Loucy (cell line): ENCODE measurements at regions not wholly inside any gene's neighbourhood (a gene's known extent, or its start where the extent isn't known, plus 50 kb on each side); places are given as distances from the start of the nearest gene placed in this dataset.

Experiments used
- H2AFZ ChIP-seq: fragments of 200-600 bp; sonication (generic); 2 replicates; pipeline ENCODE4 v1.6.0; 2016; ENCODE audit warnings: antibody characterized with exemption, mild to moderate bottlenecking, low read length, moderate library complexity
- H3F3A ChIP-seq: fragments of 200-600 bp; 2 replicates; pipeline ENCODE4 v1.6.0; 2016; ENCODE audit warnings: antibody characterized with exemption, low read depth, mild to moderate bottlenecking
- H3K27me3 ChIP-seq: fragments of 200-600 bp; sonication (generic); 2 replicates; pipeline ENCODE4 v1.6.1; 2014; ENCODE audit warnings: low read length, mild to moderate bottlenecking; ENCODE audit not compliant: insufficient read depth, poor library complexity, severe bottlenecking
- H3K36me3 ChIP-seq: fragments of 200-600 bp; sonication (generic); 2 replicates; pipeline ENCODE4 v1.6.1; 2016; ENCODE audit warnings: low read length; ENCODE audit not compliant: insufficient read depth
- H3K4me1 ChIP-seq: fragments of 200-600 bp; sonication (generic); 2 replicates; pipeline ENCODE4 v1.5.1; 2014; ENCODE audit warnings: low read length, mild to moderate bottlenecking; ENCODE audit not compliant: insufficient read depth, poor library complexity, severe bottlenecking
- H3K4me2 ChIP-seq: fragments of 200-600 bp; sonication (generic); 2 replicates; pipeline ENCODE4 v1.6.0; 2014; ENCODE audit warnings: antibody characterized with exemption, low read length, low read depth, mild to moderate bottlenecking; ENCODE audit not compliant: poor library complexity, severe bottlenecking
- H3K4me3 ChIP-seq: fragments of 200-600 bp; sonication (generic); 2 replicates; pipeline ENCODE4 v1.5.1; 2014; ENCODE audit warnings: low read length, mild to moderate bottlenecking, mixed read lengths; ENCODE audit not compliant: poor library complexity, severe bottlenecking
- H3K79me2 ChIP-seq: fragments of 200-600 bp; sonication (generic); 2 replicates; pipeline ENCODE4 v1.6.1; 2014; ENCODE audit warnings: low read length; ENCODE audit not compliant: insufficient read depth
- H3K9ac ChIP-seq: fragments of 200-600 bp; sonication (generic); 2 replicates; pipeline ENCODE4 v1.6.0; 2014; ENCODE audit warnings: mild to moderate bottlenecking, low read depth, low read length, moderate library complexity; ENCODE audit not compliant: poor library complexity, severe bottlenecking
- H3K9me2 ChIP-seq: fragments of 200-600 bp; sonication (generic); replicated peaks from 2 replicates; pipeline ENCODE4 v1.6.1; 2016; ENCODE audit warnings: low read depth, low read length, mixed read lengths
- H3K9me3 ChIP-seq: fragments of 200-600 bp; sonication (generic); 2 replicates; pipeline ENCODE4 v1.6.1; 2014; ENCODE audit warnings: mild to moderate bottlenecking, antibody characterized with exemption, low read length, low read depth; ENCODE audit not compliant: insufficient read depth
- H4K20me1 ChIP-seq: fragments of 200-600 bp; sonication (generic); 2 replicates; pipeline ENCODE4 v1.6.0; 2014; ENCODE audit warnings: antibody characterized with exemption, low read length, mild to moderate bottlenecking; ENCODE audit not compliant: insufficient read depth, poor library complexity, severe bottlenecking
- CTCF ChIP-seq: fragments of 200-600 bp; sonication (generic); conservative IDR thresholded peaks from 2 replicates; pipeline ENCODE4 v1.5.1; 2014; ENCODE audit warnings: mild to moderate bottlenecking, antibody characterized with exemption, low read length
- EZH2phosphoT487 ChIP-seq: fragments of 200-600 bp; IDR thresholded peaks from 2 replicates; pipeline ENCODE4 v1.6.1; 2018; ENCODE audit warnings: antibody characterized with exemption, mild to moderate bottlenecking, moderate library complexity, borderline replicate concordance

GRCh38 chr3:72052841-72053409, 268.0 kb upstream of the PROK2 start:
- Histone ChIP-seq H3K9ac (no peak overlapping the region), H3K27me3 (no peaks in the 10 kb centered on the region), H4K20me1 (no peaks in the 10 kb centered on the region), H3K4me2 (no peak overlapping the region), H3K79me2 (no peaks in the 10 kb centered on the region), H3K4me3 (no peak overlapping the region), H2AFZ (no peak overlapping the region), H3F3A (no peaks in the 10 kb centered on the region), H3K9me2 (no peaks in the 10 kb centered on the region), H3K36me3 (no peaks in the 10 kb centered on the region), H3K9me3 (no peaks in the 10 kb centered on the region), H3K4me1 (no peaks in the 10 kb centered on the region)
- TF ChIP-seq CTCF: no peak
- TF ChIP-seq EZH2phosphoT487: no peak

DNA sequence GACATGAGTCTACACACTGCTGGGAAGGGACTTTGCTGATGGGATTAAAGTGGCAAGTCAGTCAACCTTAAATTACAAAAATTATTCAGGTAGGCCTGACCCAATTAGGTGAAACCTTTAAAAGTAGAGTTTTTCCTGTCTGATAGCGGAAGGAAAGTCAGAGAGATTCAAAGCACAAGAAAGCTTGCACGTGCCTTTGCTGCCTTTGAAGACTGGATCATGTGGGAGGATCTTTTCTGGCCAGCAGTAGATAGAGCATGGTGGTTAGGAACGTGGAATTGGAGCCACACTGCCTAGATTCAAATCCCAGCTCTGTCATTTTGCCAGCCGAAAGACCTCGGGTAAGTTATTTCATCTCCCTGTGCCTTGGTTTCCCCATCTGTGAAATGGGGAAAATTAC, 265.8 kb upstream of the PROK2 start:
- Histone ChIP-seq H3F3A (no peaks in the 10 kb centered on the region), H3K27me3 (no peaks in the 10 kb centered on the region), H3K9me3 (no peaks in the 10 kb centered on the region), H3K4me1 (no peaks in the 10 kb centered on the region), H3K9ac (no peak overlapping the region), H3K4me2 (no peak overlapping the region), H3K79me2 (no peaks in the 10 kb centered on the region), H3K36me3 (no peaks in the 10 kb centered on the region), H2AFZ (no peak overlapping the region), H3K4me3 (no peak overlapping the region), H3K9me2 (no peaks in the 10 kb centered on the region), H4K20me1 (no peaks in the 10 kb centered on the region)
- no peak for TF ChIP-seq CTCF
- no peak for TF ChIP-seq EZH2phosphoT487

- Histone ChIP-seq H3F3A (no peaks in the 10 kb centered on the region), H3K4me3 (no peak overlapping the region), H3K27me3 (no peaks in the 10 kb centered on the region), H2AFZ (no peak overlapping the region), H3K4me1 (no peaks in the 10 kb centered on the region), H3K9ac (no peak overlapping the region), H3K36me3 (no peaks in the 10 kb centered on the region), H4K20me1 (no peaks in the 10 kb centered on the region), H3K9me3 (no peaks in the 10 kb centered on the region), H3K9me2 (no peaks in the 10 kb centered on the region), H3K79me2 (no peaks in the 10 kb centered on the region), H3K4me2 (no peak overlapping the region)
- TF ChIP-seq EZH2phosphoT487: no peak
- no peak for TF ChIP-seq CTCF
Measured at GRCh38 chr3:72050048-72050632, 265.2 kb upstream of the PROK2 start.
